Neural crest cell (in vitro differentiated cells): ENCODE measurements at regions not wholly inside any gene's neighbourhood (a gene's known extent, or its start where the extent isn't known, plus 50 kb on each side); places are given as distances from the start of the nearest gene placed in this dataset.

Experiments
- DNase-seq: peaks from one replicate; pipeline ENCODE4 v3.0.0; 2021; ENCODE audit warnings: low read depth, mixed read lengths, low spot score
- H3K27ac Mint-ChIP-seq: one replicate; pipeline ENCODE4 v1.8.0; 2021; ENCODE audit warnings: mild to moderate bottlenecking, mixed read lengths; ENCODE audit not compliant: unreplicated experiment
- H3K27me3 Mint-ChIP-seq: 2 replicates; pipeline ENCODE4 v1.8.0; 2021; ENCODE audit warnings: low read depth, mild to moderate bottlenecking, mixed read lengths
- H3K36me3 Mint-ChIP-seq: 2 replicates; pipeline ENCODE4 v1.8.0; 2021; ENCODE audit warnings: low read depth, mild to moderate bottlenecking, mixed read lengths
- H3K4me1 Mint-ChIP-seq: 2 replicates; pipeline ENCODE4 v1.8.0; 2021; ENCODE audit warnings: mixed read lengths
- H3K4me3 Mint-ChIP-seq: one replicate; pipeline ENCODE4 v1.8.0; 2021; ENCODE audit warnings: mild to moderate bottlenecking, mixed read lengths
- H3K9me3 Mint-ChIP-seq: 2 replicates; pipeline ENCODE4 v1.8.0; 2021; ENCODE audit warnings: mixed read lengths
- CTCF ChIP-seq: fragments of 200-600 bp; sonication (generic); conservative IDR thresholded peaks from 2 replicates; pipeline ENCODE4 v1.5.0; 2021; ENCODE audit warnings: antibody characterized with exemption, mild to moderate bottlenecking

GRCh38 chr11:11732116-11732515 lies 109.7 kb upstream of the USP47 start:
- TF ChIP-seq CTCF: no peak
- no peak overlapping the region for H3K27ac Mint-ChIP-seq
- H3K4me1 Mint-ChIP-seq: peaks cover 12% of the 10 kb centered on the region
- H3K9me3 Mint-ChIP-seq: peaks cover 7% of the 10 kb centered on the region
- peaks cover 3% of the 10 kb centered on the region for H3K36me3 Mint-ChIP-seq
- no peak for DNase-seq
- peaks cover 2% of the 10 kb centered on the region for H3K27me3 Mint-ChIP-seq
- H3K4me3 Mint-ChIP-seq: no peak overlapping the region

GRCh38 chr11:11731311-11732083 lies 109.7 kb upstream of the GALNT18 start:
- no peak overlapping the region for H3K4me3 Mint-ChIP-seq
- no peak overlapping the region for H3K27ac Mint-ChIP-seq
- H3K27me3 Mint-ChIP-seq: peaks cover 2% of the 10 kb centered on the region
- DNase-seq: no peak
- H3K4me1 Mint-ChIP-seq: peaks cover 12% of the 10 kb centered on the region
- peaks cover 7% of the 10 kb centered on the region for H3K9me3 Mint-ChIP-seq
- peaks cover 3% of the 10 kb centered on the region for H3K36me3 Mint-ChIP-seq
- TF ChIP-seq CTCF: no peak

- H3K27me3 Mint-ChIP-seq: peaks cover 2% of the 10 kb centered on the region
- peaks cover 3% of the 10 kb centered on the region for H3K4me1 Mint-ChIP-seq
- no peak for DNase-seq
- no peak overlapping the region for H3K4me3 Mint-ChIP-seq
- H3K9me3 Mint-ChIP-seq: peaks cover 7% of the 10 kb centered on the region
- no peak overlapping the region for H3K27ac Mint-ChIP-seq
- TF ChIP-seq CTCF: no peak
- H3K36me3 Mint-ChIP-seq: peaks cover 3% of the 10 kb centered on the region
Measured at GRCh38 chr11:11728386-11728785, 106.6 kb upstream of the GALNT18 start.

- H3K27ac Mint-ChIP-seq: no peak overlapping the region
- TF ChIP-seq CTCF: no peak
- H3K4me3 Mint-ChIP-seq: no peak overlapping the region
Measured at GRCh38 chr11:11725438-11725837, 103.6 kb upstream of the GALNT18 start.

GRCh38 chr11:11724994-11725393 lies 103.2 kb upstream of the GALNT18 start:
- peaks cover 2% of the 10 kb centered on the region for H3K27me3 Mint-ChIP-seq
- no peak overlapping the region for H3K27ac Mint-ChIP-seq
- H3K4me3 Mint-ChIP-seq: no peak overlapping the region
- H3K9me3 Mint-ChIP-seq: peaks cover 9% of the 10 kb centered on the region
- no peak for DNase-seq
- H3K4me1 Mint-ChIP-seq: peaks cover 10% of the 10 kb centered on the region
- no peak for TF ChIP-seq CTCF
- H3K36me3 Mint-ChIP-seq: peaks cover 3% of the 10 kb centered on the region

More at GRCh38 chr11:11725438-11725837, 103.6 kb upstream of the GALNT18 start:
- Mint-ChIP-seq H3K4me1 (peaks cover 10% of the 10 kb centered on the region), H3K9me3 (peaks cover 12% of the 10 kb centered on the region), H3K27me3 (peaks cover 2% of the 10 kb centered on the region), H3K36me3 (peaks cover 3% of the 10 kb centered on the region)
- no peak for DNase-seq
